Natural killer cell (primary cell): ENCODE measurements at regions not wholly inside any gene's neighbourhood (a gene's known extent, or its start where the extent isn't known, plus 50 kb on each side); places are given as distances from the start of the nearest gene placed in this dataset.
A peak's percentile ranks its signal among the peaks of the same experiment; 100 is the strongest.

ENCODE experiments used
- ATAC-seq, 3 donors: fragments of 150-1000 bp in 2 of 3; fragments of 200-7000 bp in 1 of 3; cut with Tn5 transposase; 1 replicate in 1 of 3; 2 replicates in 2 of 3; pipeline ENCODE4 v1.10.0; 2021; ENCODE audit warnings: mild to moderate bottlenecking in 2 of 3, moderate library complexity in 2 of 3
- DNase-seq, 2 donors: peaks; one replicate each; pipeline versions ENCODE4 v3.0.0 to v3.0.0-alpha.2; 2013 to 2021; ENCODE audit warnings: mixed read lengths in 1 of 2
- H3K27ac ChIP-seq: one replicate; pipeline ENCODE4 v1.5.1; 2013; ENCODE audit warnings: mild to moderate bottlenecking, low read length
- H3K27me3 ChIP-seq: one replicate; pipeline ENCODE4 v1.6.1; 2013; ENCODE audit warnings: low read length; ENCODE audit not compliant: control insufficient read depth, insufficient read depth
- H3K36me3 ChIP-seq: one replicate; pipeline ENCODE4 v1.6.1; 2013; ENCODE audit warnings: low read length; ENCODE audit not compliant: control insufficient read depth, insufficient read depth
- H3K4me1 ChIP-seq: one replicate; pipeline ENCODE4 v1.6.1; 2013; ENCODE audit warnings: low read length; ENCODE audit not compliant: control insufficient read depth, insufficient read depth
- H3K4me3 ChIP-seq: one replicate; pipeline ENCODE4 v1.5.1; 2013; ENCODE audit warnings: low read length
- H3K9me3 ChIP-seq: one replicate; pipeline ENCODE4 v1.6.1; 2013; ENCODE audit warnings: low read length; ENCODE audit not compliant: control insufficient read depth, insufficient read depth
- H3K27ac Mint-ChIP-seq, 2 donors: one replicate each; pipeline ENCODE4 v1.8.0; 2022; ENCODE audit warnings: mild to moderate bottlenecking in 2 of 2, mixed read lengths in 2 of 2, moderate library complexity in 1 of 2
- H3K27me3 Mint-ChIP-seq, 2 donors: one replicate each; pipeline ENCODE4 v1.8.0; 2022; ENCODE audit warnings: low read depth in 2 of 2, mixed read lengths in 2 of 2
- H3K36me3 Mint-ChIP-seq: one replicate; pipeline ENCODE4 v1.8.0; 2022; ENCODE audit warnings: mixed read lengths
- H3K4me1 Mint-ChIP-seq, 2 donors: one replicate each; pipeline ENCODE4 v1.8.0; 2022; ENCODE audit warnings: mixed read lengths in 2 of 2
- H3K4me3 Mint-ChIP-seq: one replicate; pipeline ENCODE4 v1.8.0; 2022; ENCODE audit warnings: mild to moderate bottlenecking, moderate library complexity, mixed read lengths
- H3K9me3 Mint-ChIP-seq, 2 donors: one replicate each; pipeline ENCODE4 v1.8.0; 2022; ENCODE audit warnings: mixed read lengths in 2 of 2
- WGBS: methylation state at CpG from one replicate; pipeline ENCODE4 v1.1.7; 2013; ENCODE audit warnings: missing lambda C conversion rate; ENCODE audit not compliant: insufficient coverage; 5-methylcytosine and 5-hydroxymethylcytosine counted together
- intact Hi-C: fragments of 100-400 bp; cut with micrococcal nuclease; formaldehyde crosslinking; loops from one replicate; pipeline ENCODE4 v1.14.2; 2022
- TF ChIP-seq, protein P1 (sequence below): fragments of 200-600 bp; IDR thresholded peaks from one replicate; pipeline ENCODE4 v1.8.0; 2022; ENCODE audit warnings: antibody characterized with exemption

DNA sequence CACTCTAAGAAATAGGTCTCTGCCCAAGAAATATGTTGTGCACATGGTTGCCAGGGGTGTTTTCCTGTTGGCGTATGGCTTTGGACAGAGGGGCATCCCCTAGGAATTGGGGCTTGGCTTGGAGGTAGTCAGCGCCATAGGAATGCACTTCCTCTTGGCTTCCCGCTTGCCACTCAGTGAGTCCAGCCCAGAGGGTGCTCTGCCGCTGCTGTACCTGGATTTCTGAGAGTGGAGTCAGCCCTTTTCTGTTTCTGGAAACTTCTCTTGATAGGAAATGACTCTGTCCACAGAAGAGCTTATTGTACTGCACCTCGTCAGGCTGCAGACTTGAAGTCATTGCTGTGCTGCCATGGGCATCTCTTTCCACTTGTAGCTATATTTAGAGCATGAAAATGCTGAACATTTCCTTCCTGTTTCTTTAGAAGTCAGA lies 116.7 kb upstream of the MGAT5 start:
- Mint-ChIP-seq H3K4me1 (peaks cover 60 to 65% of the 10 kb centered on the region in 2 donors), H3K27me3 (no peaks in the 10 kb centered on the region), H3K9me3 (no peaks in the 10 kb centered on the region), H3K4me3 (peak overlapping the region; percentile 57), H3K27ac (no peak overlapping the region), H3K36me3 (no peaks in the 10 kb centered on the region)
- ATAC-seq (no peak), DNase-seq (no peak)
- no peaks in the 10 kb centered on the region for H3K9me3 ChIP-seq
- H3K4me1 ChIP-seq: peaks cover 37% of the 10 kb centered on the region
- TF ChIP-seq, protein P1, sequence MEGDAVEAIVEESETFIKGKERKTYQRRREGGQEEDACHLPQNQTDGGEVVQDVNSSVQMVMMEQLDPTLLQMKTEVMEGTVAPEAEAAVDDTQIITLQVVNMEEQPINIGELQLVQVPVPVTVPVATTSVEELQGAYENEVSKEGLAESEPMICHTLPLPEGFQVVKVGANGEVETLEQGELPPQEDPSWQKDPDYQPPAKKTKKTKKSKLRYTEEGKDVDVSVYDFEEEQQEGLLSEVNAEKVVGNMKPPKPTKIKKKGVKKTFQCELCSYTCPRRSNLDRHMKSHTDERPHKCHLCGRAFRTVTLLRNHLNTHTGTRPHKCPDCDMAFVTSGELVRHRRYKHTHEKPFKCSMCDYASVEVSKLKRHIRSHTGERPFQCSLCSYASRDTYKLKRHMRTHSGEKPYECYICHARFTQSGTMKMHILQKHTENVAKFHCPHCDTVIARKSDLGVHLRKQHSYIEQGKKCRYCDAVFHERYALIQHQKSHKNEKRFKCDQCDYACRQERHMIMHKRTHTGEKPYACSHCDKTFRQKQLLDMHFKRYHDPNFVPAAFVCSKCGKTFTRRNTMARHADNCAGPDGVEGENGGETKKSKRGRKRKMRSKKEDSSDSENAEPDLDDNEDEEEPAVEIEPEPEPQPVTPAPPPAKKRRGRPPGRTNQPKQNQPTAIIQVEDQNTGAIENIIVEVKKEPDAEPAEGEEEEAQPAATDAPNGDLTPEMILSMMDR: no peak
- H3K27ac ChIP-seq: no peak overlapping the region
- no peaks in the 10 kb centered on the region for H3K27me3 ChIP-seq
- no peaks in the 10 kb centered on the region for H3K36me3 ChIP-seq
- no peak overlapping the region for H3K4me3 ChIP-seq
- intact Hi-C loops: no loop called here
- 46% methylated on average over 5 of the region's 5 CpGs for WGBS

DNA sequence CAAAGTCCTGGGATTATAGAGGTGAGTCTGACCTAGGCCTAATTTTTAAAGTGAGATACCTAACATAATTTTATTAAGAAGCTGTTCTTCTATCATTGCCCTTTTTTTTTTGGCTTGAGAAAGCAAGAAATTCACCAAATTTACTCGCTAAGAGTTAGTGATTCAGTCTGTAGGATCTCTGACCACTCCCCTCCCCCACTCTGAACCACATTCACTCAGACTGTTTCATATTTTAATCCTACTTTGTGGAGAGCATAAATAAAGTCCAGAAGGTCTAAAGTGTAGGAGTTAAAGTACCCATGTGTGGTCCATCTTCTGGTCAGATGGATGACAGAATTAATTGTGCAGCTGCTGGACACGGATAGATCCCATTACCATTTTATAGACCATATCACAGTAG lies 115.8 kb upstream of the MGAT5 start:
- intact Hi-C loops: no loop called here
- Mint-ChIP-seq H3K36me3 (no peaks in the 10 kb centered on the region), H3K4me3 (no peak overlapping the region), H3K27me3 (no peaks in the 10 kb centered on the region), H3K4me1 (peaks cover 65 to 71% of the 10 kb centered on the region in 2 donors), H3K9me3 (no peaks in the 10 kb centered on the region), H3K27ac (no peak overlapping the region)
- no peak for DNase-seq
- TF ChIP-seq, protein P1: no peak
- ATAC-seq: no peak
- Histone ChIP-seq H3K27ac (no peak overlapping the region), H3K36me3 (no peaks in the 10 kb centered on the region), H3K9me3 (no peaks in the 10 kb centered on the region), H3K4me3 (no peak overlapping the region), H3K27me3 (no peaks in the 10 kb centered on the region), H3K4me1 (peaks cover 41% of the 10 kb centered on the region)
- 60% methylated on average over 1 of the region's 2 CpGs for WGBS

DNA sequence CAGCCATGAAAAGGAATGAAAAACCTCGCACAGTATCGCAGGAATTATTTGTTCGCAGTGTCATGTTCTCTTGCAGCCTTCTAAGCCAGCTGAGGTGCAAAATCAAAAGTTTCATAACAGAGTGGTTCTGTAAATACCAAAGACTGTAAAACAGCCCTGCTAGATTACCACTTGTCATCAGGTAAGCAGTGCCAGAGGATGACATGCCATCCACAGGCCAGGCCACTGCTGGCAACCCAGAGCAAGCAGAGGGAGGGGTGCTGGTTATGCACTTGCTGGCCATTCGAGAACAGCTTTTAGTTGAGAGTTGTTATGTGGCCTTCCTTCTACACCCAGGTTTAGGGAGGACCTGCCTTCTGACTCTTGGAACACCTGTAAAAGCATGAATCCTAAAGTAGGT lies 114.3 kb upstream of the MGAT5 start:
- H3K27ac ChIP-seq: no peak overlapping the region
- H3K27me3 ChIP-seq: no peaks in the 10 kb centered on the region
- no peak overlapping the region for H3K4me3 ChIP-seq
- Mint-ChIP-seq H3K9me3 (no peaks in the 10 kb centered on the region), H3K27me3 (no peaks in the 10 kb centered on the region), H3K4me1 (peaks cover 64 to 82% of the 10 kb centered on the region in 2 donors), H3K27ac (no peak overlapping the region), H3K36me3 (no peaks in the 10 kb centered on the region), H3K4me3 (peak overlapping the region; percentile 25)
- TF ChIP-seq, protein P1: no peak
- intact Hi-C loops: no loop called here
- H3K4me1 ChIP-seq: peaks cover 45% of the 10 kb centered on the region
- no peak for ATAC-seq
- H3K36me3 ChIP-seq: no peaks in the 10 kb centered on the region
- H3K9me3 ChIP-seq: no peaks in the 10 kb centered on the region
- 99% methylated on average over 3 of the region's 4 CpGs for WGBS
- no peak for DNase-seq

DNA sequence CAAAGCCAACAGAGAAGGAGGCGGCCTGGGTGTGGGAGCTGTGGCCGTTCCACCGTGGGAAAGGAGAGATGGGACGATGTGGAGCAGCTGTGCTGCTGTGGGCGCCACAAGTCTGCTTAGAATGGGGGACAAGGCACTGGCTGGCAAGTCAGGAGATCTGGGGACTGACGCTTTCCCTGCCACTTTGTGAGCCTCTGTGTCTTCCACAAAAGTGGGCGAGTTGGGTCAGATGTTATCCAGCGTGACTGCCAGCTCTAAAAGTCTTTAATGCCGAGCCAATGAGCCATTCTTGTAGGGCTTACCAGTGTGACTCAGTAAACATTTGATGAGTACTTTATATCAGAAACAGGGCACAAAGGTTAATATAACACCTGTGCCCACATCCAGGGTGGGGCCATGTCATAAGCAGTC lies 113.6 kb upstream of the MGAT5 start:
- no peaks in the 10 kb centered on the region for H3K27me3 Mint-ChIP-seq
- peak overlapping the region; percentile 25 for H3K4me3 Mint-ChIP-seq
- H3K27ac Mint-ChIP-seq: no peak overlapping the region
- Histone ChIP-seq H3K27me3 (no peaks in the 10 kb centered on the region), H3K9me3 (no peaks in the 10 kb centered on the region), H3K27ac (no peak overlapping the region), H3K4me1 (peaks cover 45% of the 10 kb centered on the region), H3K4me3 (no peak overlapping the region), H3K36me3 (no peaks in the 10 kb centered on the region)
- H3K9me3 Mint-ChIP-seq: no peaks in the 10 kb centered on the region
- no peaks in the 10 kb centered on the region for H3K36me3 Mint-ChIP-seq
- TF ChIP-seq, protein P1: no peak
- H3K4me1 Mint-ChIP-seq: peaks cover 65 to 75% of the 10 kb centered on the region in 2 donors
- ATAC-seq (no peak), DNase-seq (no peak)
- intact Hi-C loops: no loop called here
- WGBS: 95% methylated on average over 9 of the region's 9 CpGs
